ENCODE measurements at regions not wholly inside any gene's neighbourhood (a gene's known extent, or its start where the extent isn't known, plus 50 kb on each side); places are given as distances from the start of the nearest gene placed in this dataset.

DNA sequence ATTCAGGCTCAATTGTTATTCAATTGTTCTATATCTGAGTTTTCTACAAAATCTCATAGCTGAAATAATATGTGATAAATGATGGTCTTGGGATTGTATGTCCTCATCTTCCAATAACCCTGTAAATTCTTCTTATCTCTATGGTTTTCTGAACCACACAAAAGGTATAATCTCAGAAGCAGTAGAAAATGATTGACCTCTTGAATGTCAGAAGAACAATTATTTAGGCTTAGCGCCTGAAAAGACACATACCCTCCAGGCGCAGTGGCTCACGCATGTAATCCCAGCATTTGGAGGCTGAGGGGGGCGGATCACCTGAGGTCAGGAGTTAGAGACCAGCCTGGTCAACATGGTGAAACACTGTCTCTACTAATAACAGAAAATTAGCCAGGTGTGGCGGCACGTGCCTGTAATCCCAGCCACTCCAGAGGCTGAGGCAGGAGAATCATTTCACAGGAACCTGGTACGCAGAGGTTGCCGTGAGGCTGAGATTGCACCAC lies 288.0 kb upstream of the TBC1D5 start:
- FAIRE-seq = no peak
- H3K36me3 ChIP-seq (ENCODE audit: control insufficient read depth in 2 of 3, insufficient read depth in 3 of 3, low read length in 3 of 3) = no peaks in the 10 kb centered on the region

GRCh38 chr3:18027161-18027939 lies 284.9 kb upstream of the TBC1D5 start:
- Histone ChIP-seq H3K27me3 (ENCODE audit: control insufficient read depth, insufficient read depth, low read length) (no peaks in the 10 kb centered on the region), H3K9ac (ENCODE audit: low read length in 3 of 3) (no peak overlapping the region), H3K4me1 (ENCODE audit: control insufficient read depth in 2 of 3, insufficient read depth in 2 of 3, low read depth in 1 of 3, low read length in 3 of 3) (no peaks in the 10 kb centered on the region), H3K27ac (ENCODE audit: low read depth in 2 of 2, low read length in 2 of 2) (no peak overlapping the region), H3K36me3 (ENCODE audit: control insufficient read depth in 2 of 3, insufficient read depth in 3 of 3, low read length in 3 of 3) (no peaks in the 10 kb centered on the region), H3K9me3 (ENCODE audit: control insufficient read depth in 2 of 3, insufficient read depth in 1 of 3, low read length in 3 of 3) (no peaks in the 10 kb centered on the region), H3K4me3 (ENCODE audit: low read length in 3 of 3) (no peak overlapping the region)
- DNase-seq = no peak
- TF ChIP-seq CTCF (IDR thresholded peaks at IDR 0.05; ENCODE audit: borderline replicate concordance, extremely low read depth, insufficient read depth) = no peak
- no peak for FAIRE-seq
- intact Hi-C loops (cut with DNase I) = no loop called here

More for the DNA sequence above, 288.0 kb upstream of the TBC1D5 start:
- TF ChIP-seq CTCF (IDR thresholded peaks at IDR 0.05; ENCODE audit: borderline replicate concordance, extremely low read depth, insufficient read depth) = no peak
- DNase-seq = no peak
- Histone ChIP-seq H3K27ac (ENCODE audit: low read depth in 2 of 2, low read length in 2 of 2) (no peak overlapping the region), H3K4me1 (ENCODE audit: control insufficient read depth in 2 of 3, insufficient read depth in 2 of 3, low read depth in 1 of 3, low read length in 3 of 3) (no peaks in the 10 kb centered on the region), H3K27me3 (ENCODE audit: control insufficient read depth, insufficient read depth, low read length) (no peaks in the 10 kb centered on the region), H3K4me3 (ENCODE audit: low read length in 3 of 3) (no peak overlapping the region), H3K9me3 (ENCODE audit: control insufficient read depth in 2 of 3, insufficient read depth in 1 of 3, low read length in 3 of 3) (no peaks in the 10 kb centered on the region), H3K9ac (ENCODE audit: low read length in 3 of 3) (no peak overlapping the region)
- intact Hi-C loops (cut with DNase I) = no loop called here

GRCh38 chr3:18024715-18025114 lies 282.3 kb upstream of the TBC1D5 start:
- no peak for FAIRE-seq

More at GRCh38 chr3:18024715-18025114, 282.3 kb upstream of the TBC1D5 start:
- Histone ChIP-seq H3K4me1 (ENCODE audit: control insufficient read depth in 2 of 3, insufficient read depth in 2 of 3, low read depth in 1 of 3, low read length in 3 of 3) (no peaks in the 10 kb centered on the region), H3K27me3 (ENCODE audit: control insufficient read depth, insufficient read depth, low read length) (no peaks in the 10 kb centered on the region), H3K9me3 (ENCODE audit: control insufficient read depth in 2 of 3, insufficient read depth in 1 of 3, low read length in 3 of 3) (no peaks in the 10 kb centered on the region), H3K36me3 (ENCODE audit: control insufficient read depth in 2 of 3, insufficient read depth in 3 of 3, low read length in 3 of 3) (no peaks in the 10 kb centered on the region), H3K4me3 (ENCODE audit: low read length in 3 of 3) (no peak overlapping the region), H3K9ac (ENCODE audit: low read length in 3 of 3) (no peak overlapping the region), H3K27ac (ENCODE audit: low read depth in 2 of 2, low read length in 2 of 2) (no peak overlapping the region)
- DNase-seq = no peak
- no peak for TF ChIP-seq CTCF (IDR thresholded peaks at IDR 0.05; ENCODE audit: borderline replicate concordance, extremely low read depth, insufficient read depth)
- intact Hi-C loops (cut with DNase I) = no loop called here

All from kidney (tissue), 13 donors.